HG03066 (cell line): ENCODE measurements at regions not wholly inside any gene's neighbourhood (a gene's known extent, or its start where the extent isn't known, plus 50 kb on each side); places are given as distances from the start of the nearest gene placed in this dataset.
A peak's percentile ranks its signal among the peaks of the same experiment; 100 is the strongest.

Experiments
- ATAC-seq: cut with Tn5 transposase; IDR thresholded peaks from one replicate; pipeline ENCODE4 v1.9.1; 2021; ENCODE audit warnings: low read depth; ENCODE audit not compliant: unreplicated experiment

DNA sequence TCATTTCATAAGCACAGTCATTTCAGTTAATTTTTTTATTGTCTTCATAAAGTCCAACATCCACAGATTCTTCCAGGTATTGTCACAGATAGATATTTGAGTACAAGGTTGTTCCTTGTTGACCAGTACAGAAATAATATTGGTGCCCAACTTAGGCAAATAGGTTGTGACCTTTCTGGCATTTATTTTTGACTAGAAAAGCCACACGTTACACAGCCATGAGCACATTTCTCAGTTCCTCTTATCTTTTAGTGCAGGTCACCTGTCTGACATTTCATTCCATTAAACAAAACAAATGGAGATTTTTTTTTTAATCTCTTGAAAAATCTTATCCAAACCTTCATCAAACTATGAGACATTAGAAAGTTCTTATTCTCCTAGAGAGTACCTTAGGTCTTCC, 428.8 kb downstream of the ZNF521 start:
- peak; percentile 93 for ATAC-seq

DNA sequence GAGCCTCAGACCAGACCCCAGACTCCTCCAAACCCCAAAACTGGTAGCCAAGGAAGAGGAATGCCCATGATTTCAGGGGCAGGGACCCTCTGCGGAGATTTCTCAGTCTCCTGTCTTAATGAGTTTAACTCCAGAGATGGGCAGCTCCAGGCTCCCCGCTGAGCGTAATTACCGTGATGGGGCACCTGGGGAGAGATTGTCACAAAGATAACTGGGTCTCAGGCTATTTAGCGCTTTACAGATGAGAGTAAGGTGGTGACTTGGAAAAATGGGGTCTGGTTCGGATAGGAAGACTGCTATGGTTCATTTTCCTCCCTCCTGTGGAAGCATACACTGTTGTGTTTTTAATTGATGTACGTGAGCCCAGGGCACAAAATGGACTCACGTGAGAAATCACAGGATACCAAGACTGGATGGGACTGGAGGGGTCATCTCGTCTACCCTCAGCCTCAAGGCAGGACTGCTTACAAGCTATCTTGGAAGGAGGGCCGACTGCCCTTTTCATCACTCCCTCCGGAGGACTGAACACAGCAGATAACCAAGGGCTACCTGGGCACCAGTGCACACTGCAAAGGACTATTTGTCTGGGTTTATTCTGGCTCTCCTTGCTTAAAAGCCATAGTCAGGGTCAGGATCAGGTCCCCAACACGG, 427.8 kb downstream of the ZNF521 start:
- ATAC-seq: no peak

DNA sequence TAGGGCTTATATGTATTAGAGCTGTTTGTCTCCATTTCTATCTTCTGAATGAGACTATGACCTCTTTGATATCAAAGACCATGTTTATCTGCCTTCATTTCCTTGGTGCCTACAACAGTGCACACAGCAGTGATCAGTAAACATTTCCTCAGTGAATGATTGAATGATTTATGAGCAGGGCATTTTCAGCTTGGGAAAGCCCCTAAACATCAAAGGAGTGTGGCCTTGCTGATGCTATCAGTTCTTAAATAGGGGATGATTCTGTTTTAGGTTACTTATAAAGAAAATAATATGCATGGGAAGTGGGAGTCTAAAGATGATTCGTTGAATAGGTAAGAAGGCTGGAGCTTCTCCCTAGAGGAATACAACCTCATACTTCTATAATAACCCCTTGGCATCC, 425.3 kb downstream of the ZNF521 start:
- no peak for ATAC-seq

DNA sequence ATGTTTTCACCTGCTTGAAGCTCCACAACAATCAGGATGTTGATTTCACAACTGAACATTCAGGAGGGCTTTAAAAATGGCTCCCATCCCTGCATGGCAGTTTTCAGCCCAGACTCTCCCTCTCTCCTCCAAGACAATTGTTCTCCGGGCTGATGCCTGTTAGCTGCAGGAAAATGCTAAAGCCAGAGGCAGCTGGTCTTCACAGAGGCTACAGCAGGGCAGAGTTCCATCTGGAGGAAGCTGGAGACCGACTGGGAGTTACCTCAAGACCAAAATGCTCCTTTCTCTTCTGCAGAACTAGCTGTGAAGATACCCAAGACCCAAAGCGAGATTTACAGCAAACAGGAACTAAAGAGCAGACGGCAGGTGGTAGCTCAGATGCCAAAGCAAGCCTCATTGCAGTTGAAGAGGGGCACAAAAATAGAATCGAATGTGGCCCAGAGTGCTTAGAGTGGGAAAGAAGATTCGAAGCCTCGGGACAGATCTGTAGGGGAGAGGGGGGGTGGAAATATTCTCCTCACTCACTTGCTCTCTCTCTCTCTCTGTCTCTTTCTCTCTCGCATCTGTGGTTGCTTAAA, 423.6 kb downstream of the ZNF521 start:
- no peak for ATAC-seq

DNA sequence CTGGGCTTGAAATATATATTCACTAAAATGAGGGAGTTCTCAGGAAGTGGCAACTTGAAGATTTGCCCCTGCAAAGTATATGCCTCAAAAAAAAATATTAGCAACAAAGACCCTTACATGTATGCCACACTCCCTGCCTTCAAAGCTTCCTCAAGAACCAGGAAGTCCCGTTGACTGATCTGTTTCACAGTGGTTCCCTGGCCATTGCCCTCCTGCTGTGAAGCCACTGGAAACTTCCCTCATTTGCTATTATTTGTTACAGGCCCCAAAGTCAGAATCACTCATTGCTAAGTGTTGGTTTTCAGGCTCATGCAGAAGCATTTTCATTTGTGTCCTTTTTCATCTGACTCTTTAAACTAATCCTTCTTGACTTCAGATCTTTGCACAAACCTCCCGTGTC, 421.5 kb downstream of the ZNF521 start:
- no peak for ATAC-seq

DNA sequence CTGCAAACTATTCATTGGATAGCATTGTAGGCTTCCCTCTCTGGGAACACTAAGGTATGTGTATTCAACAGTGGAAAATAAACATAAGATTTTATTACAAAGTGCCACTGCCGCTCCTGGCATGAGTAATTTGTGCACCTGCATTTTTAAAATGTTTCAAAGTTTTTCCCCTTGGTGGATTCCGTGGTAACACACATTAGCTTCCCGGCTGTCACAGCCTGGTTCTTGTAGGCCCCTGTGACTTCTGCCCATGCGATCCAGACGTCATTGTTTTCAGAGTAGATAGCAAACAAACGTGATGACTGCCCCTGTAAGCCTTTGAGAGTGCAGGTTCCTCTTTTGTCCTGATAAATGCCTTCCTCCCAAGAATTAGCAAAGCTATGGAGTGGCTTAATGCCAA, 421.0 kb downstream of the ZNF521 start:
- ATAC-seq: no peak

DNA sequence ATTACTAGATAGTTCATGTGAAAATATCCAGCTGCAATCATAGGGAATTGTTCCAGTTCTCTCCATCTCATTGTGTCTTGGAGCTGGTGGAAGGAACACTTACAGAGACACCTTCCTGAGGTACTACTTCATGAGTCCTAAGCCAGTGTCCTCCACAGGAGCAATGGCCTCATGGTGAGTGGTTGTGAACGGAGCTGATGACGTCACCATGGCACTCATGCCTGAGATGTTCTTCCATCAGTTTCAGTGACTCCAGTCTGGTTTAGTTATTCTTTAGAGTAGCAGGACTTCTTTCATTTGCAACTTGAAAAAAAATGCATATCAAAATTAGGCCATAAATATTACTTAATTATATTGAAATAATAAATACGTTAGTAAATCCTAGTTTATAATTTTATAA, 418.6 kb downstream of the ZNF521 start:
- ATAC-seq: no peak

DNA sequence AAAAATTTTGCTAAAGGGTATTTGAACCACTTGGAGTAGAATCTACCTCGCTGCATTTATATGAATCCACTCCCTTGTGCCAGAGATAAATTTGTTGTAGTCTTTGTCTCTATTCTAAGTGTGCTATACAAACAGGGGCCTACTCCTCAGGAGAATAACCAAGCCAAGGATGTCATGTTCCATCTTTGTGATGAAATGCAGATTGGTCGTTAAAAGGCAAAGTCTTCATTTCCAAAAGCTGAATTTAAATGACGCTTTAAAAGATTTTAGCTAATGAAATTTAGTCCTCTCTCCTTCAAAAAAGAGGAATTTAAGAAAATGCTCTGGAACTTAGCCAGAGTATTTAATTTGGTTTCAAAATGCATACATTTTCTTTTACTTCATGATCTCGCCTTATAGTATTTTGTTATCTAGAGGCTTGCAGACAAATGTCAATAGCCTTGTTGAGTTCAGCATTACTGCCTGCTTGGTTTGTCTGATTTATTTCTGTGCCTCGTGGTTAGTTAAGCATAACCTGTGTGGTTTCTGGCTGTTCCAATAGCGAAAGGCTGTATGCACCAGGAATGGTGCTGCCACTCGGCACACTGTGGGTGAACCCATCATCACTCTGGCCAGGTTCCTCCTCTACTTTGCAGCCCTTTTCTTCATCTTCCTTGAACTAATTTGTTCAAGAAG, 417.6 kb downstream of the ZNF521 start:
- no peak for ATAC-seq

DNA sequence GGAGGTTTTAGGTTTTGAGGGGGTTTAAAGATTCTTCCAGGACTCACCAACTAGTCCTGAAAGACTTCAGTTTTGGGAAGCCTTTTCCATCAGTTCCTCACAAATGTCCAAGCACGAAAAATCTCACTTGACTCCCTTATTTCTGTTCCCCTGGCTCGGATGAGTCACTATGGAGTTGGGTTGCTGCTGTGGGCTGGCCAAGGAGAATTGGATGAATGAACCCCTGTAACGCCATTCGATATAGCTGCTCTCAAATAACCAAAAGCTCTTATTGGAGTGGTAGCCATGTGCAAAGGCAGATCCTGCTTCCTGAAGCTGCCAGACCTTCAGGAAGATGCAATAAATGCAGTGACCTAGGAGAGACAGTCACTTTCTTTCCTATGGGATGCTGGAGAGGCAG, 417.0 kb downstream of the ZNF521 start:
- no peak for ATAC-seq

DNA sequence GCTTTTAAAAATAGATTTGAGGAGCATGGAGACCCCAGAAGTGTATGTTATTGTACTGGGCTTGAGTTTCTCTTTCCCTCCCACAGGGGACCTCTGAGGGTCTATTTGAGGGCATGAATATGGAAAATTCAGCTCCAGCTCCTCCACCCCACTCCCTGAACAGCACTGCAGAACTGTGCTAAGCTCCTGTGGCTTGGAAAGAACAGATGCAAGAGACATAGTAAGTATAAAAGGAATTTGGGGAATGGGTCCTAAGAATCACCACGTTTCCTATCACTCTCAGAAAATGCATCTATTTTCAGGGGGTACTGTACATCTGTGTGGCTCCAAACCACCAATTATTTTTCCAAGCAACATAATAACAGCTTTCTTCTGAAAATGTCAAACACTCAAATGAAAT, 416.1 kb downstream of the ZNF521 start:
- ATAC-seq: no peak

DNA sequence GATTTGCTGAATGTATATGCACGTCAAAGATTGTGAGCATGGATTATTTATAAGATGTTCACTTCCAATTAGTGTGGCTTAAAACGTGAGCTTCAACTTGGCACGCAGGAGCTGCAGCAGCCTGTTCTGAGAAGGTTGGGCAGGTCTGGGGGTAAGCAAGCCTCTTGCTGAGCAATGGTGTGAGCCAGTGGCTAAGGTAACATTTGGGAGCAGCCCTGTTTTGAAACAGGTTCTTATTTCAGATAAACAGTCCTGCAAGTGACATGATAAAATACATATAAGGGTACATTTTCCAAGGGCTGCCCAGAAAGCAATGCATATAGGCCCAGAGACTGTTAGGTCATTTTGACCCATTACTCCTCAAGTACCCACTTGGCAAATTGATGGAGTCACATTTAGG, 415.3 kb downstream of the ZNF521 start:
- no peak for ATAC-seq

DNA sequence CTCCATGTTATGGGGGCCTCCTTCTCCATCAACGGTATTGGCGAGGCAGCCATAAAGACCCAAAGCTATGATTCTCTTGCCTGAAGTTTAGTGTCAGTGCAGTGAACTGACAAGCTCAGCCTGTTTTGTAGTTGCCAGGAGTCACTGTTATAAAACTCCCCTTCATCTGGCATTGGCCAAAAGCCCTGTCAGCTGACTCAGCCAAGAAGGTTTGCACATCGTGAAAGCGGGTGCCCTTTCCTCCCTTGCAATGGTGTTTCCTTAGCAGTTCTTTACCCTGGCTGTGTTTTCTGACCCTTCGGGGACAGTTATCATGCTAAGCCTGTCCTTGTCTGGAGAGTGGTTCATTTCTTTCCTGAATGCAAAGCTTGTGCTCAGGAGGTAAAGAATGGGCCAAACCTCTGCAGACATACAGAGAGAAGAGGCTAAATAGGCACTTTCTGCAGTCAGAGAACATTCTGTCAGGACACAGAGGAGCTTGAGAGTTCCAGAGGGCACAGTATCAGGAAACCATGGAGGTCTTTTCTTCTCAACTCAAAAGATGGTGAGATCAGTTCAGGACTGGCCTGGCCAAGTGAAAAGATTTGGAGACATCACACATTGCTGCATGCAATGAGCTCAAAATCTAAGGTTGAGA, 414.2 kb downstream of the ZNF521 start:
- no peak for ATAC-seq

DNA sequence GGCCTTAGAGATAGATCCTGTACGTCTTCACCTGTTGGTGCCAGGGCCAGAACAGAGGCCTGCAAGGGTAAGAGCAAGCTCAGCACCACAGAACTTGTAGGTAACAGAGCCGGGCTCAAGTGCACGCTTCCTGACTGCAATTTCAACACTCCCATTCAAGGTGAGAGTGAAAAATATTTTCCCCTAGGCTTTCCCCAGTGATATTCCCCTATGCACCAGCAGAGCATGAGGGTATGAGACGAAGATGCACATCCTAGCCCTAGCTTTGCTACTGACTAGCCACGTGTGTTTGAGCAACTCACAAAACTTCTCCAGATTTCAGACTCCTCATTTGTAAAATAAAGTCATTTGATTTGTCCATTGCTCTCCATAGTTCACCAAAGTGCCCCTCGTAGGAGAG, 411.6 kb downstream of the ZNF521 start:
- ATAC-seq: no peak

DNA sequence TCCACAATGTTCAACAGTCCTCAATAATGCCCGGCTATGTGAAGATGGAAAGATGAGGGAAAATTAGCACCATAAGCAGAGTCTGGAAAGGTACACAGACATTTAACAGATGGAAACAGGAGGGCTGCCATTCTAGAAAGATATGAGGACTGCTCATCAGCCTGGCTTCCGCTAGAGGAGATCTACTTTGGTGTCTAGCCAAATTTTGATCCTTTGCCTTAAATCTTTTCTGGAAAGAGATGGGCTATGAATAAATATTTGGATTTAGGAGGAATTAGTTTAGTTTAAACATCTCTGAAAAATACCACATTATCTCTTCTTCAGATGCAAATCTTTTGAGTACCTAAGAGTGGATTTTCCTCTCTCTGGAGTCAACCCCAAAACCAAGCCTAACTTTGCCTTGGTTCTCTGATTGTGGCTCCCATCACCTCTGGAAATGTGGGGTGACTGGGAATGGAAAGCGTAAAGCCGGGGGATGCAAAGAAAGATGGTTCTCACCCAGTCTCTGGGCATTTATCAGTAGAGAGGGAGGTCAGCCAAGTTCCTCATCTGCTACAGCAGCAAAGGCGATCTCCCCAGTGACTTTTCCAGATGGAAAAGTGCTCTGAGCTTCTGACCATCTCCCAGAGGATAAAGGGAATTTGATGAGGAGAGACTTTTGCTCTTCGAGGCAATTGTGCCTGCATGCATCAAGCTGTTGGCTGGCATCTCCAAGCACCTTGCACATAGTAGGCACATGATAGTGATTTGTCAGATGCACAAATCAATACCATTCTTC, 410.6 kb downstream of the ZNF521 start:
- ATAC-seq: no peak

DNA sequence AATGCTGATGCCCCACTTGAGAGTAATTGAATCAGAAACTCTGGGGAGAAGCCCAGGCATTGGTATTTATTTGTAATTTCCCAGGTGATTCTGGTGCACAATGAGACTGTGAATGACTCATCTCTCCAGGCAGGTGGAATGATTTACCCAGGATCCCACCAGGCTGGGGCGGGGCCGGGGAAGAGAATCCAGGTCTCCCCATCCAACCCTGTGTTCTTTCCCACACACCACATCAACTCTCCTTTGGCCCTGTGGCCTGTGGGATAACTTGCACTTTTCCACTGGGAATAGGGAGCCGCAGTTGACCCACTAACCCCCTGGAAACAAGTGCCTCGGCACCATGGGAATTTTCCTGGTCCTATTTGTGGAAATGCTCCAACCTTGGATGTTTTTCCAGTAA, 409.8 kb downstream of the ZNF521 start:
- ATAC-seq: no peak

DNA sequence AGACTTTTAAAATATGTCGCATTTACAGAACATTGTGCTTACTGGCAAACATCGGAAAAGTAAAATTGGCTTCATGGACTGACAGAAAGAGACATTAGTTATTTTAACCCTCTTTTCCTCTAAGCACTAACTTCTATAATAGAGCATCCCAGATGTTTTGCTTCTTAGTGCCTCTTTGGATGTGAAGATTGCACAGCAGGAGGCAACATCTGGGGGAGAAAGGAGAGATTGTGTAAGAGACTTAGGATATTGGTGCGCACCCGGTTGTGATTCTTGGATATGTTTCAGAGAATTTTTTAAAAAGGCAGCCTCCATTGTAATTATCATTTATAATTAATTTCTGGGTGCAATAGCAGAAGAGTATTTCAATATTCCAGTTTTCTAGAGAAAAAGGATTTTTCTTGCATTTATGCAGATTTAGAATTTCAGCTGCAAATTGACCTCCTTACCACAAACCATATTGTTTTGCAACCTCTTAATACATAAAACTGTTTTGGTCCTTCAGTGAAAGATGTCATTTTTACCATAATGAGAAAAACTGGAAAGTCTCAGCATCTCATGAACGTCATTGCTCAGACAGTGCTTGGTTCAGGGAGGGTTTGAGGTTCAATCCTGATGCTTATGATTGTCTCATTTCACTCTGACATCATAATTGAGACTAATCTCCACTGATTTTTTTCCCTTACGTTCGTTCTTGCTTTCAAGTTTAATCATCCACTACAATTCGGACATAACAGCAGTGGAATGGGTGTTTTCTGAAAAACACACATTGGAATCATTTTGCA, 404.3 kb downstream of the ZNF521 start:
- ATAC-seq: no peak

DNA sequence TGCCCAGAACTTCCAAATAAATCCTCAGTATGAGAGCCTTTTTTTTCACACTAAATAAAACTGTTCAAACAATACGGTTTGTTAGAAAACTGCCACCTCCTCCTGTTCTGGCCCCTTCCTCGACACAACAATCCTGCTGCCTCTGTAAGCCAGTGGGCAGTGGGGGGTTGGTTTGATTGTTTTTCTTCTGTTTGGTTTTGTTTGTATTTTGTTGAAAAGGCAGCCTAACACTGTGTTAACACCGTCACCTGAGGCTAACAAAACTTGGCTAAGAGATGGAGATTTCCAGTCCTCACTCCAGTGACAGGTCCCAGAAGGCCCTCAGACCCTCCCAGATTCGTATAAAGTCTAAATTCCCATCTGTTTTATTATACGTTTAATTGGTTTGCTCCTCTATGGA, 402.1 kb downstream of the ZNF521 start:
- no peak for ATAC-seq

DNA sequence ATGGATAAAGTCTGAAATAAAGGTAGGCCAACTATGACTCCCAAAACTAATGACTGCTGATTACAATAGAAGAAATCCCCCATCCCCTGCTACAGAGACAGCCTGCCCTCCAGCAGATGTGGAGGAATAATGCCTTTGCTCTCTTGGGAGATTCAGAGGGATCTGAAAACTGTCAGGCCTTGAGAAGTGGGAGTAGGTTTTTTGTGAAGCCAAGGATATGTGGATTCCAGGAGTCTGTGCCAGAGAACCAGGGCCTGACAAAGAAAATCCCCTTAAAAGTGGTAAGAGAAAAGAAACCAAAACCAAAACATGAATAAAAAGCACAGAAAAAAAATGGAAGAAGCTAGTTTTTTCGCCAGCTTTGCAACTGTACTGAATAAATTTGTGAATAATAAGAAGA, 397.6 kb downstream of the ZNF521 start:
- ATAC-seq: no peak

DNA sequence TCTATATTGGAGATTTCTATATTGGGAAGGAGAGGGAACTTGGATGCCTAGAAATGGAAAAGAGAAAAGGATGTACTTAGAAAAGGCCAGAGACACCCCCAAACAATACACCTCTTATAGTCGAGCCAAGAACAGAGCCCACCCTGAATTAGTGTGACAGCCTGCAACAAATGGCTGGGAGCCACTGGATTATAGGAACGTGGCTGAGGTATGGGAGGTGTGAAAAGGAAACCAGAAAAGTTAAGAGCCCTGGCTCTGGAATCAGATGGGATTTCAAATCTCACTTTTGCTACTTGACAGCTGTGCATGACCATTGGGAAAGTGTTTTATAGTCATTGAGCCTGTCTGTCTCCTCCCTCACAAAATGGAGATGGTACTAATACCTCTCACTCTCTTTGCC, 394.0 kb downstream of the ZNF521 start:
- no peak for ATAC-seq

DNA sequence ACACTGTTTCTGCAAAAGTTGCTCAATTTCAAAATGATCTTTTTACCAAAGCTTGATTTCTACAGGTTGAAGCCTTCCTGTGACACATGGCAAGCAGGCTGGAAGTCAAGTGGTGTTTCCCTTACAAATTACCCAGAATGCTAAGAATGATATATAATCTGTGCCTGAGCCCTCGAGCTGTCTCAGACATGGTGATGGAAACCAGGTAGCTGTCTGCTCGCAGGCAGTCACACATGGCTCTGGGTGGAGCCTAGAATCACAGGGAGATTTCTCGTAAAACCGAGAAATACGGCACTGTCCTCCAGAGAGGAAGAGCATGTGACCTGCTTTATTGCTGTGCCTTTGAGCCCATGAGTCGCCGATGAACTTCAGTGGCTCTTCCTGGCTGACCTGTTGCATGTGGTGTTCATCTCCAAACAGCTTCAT, 392.9 kb downstream of the ZNF521 start:
- ATAC-seq: no peak
